ENCODE measurements at regions not wholly inside any gene's neighbourhood (a gene's known extent, or its start where the extent isn't known, plus 50 kb on each side); places are given as distances from the start of the nearest gene placed in this dataset.

DNA sequence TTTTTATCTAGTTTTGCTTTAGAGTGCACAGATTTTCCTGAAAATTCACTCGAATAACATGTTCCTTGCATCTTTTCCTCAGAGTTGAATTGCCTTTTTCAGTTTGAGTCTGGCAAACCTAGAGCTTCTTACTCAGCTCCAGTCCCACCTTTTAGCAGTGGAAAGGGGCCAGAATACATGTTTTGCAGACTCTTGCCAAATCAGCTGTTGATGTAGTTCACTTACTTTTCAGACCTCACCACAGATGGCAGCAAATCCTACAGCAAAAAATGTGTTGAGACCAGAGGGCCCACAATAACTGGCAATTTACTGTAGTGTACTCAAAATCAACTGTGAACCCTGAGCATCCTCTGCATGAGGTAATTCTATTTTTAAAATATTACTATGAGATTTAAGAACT lies 545.2 kb upstream of the ACO1 start:
- no peak for TF ChIP-seq SMARCC2 (IDR thresholded peaks at IDR 0.05; ENCODE audit: low read depth)
- TF ChIP-seq CHD4 (IDR thresholded peaks at IDR 0.05; ENCODE audit: insufficient read depth, insufficient replicate concordance, low read depth, low read length, poor library complexity, severe bottlenecking), result no peak
- no peak for TF ChIP-seq RCOR1 (IDR thresholded peaks at IDR 0.05; ENCODE audit: borderline replicate concordance in 1 of 2, low read depth in 2 of 2, low read length in 2 of 2)
- TF ChIP-seq TBL1XR1 (IDR thresholded peaks at IDR 0.05; ENCODE audit: low read length in 2 of 2), result no peak
- TF ChIP-seq, protein P1, sequence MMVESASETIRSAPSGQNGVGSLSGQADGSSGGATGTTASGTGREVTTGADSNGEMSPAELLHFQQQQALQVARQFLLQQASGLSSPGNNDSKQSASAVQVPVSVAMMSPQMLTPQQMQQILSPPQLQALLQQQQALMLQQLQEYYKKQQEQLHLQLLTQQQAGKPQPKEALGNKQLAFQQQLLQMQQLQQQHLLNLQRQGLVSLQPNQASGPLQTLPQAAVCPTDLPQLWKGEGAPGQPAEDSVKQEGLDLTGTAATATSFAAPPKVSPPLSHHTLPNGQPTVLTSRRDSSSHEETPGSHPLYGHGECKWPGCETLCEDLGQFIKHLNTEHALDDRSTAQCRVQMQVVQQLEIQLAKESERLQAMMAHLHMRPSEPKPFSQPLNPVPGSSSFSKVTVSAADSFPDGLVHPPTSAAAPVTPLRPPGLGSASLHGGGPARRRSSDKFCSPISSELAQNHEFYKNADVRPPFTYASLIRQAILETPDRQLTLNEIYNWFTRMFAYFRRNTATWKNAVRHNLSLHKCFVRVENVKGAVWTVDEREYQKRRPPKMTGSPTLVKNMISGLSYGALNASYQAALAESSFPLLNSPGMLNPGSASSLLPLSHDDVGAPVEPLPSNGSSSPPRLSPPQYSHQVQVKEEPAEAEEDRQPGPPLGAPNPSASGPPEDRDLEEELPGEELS (CRISPR knock-in tag; IDR thresholded peaks at IDR 0.05; ENCODE audit: borderline replicate concordance), result no peak
- no peak for TF ChIP-seq ZEB2 (IDR thresholded peaks at IDR 0.05)

Data from K562 (cell line).